ENCODE measurements at regions not wholly inside any gene's neighbourhood (a gene's known extent, or its start where the extent isn't known, plus 50 kb on each side); places are given as distances from the start of the nearest gene placed in this dataset.
"Not testable (repeated sequence)": the region's sequence is repeated elsewhere in the genome, so short reads cannot be mapped to it uniquely, and the experiment has no call there.

- no peak overlapping the region for H3K4me3 ChIP-seq (ENCODE audit: control insufficient read depth, low read depth, low read length)
- no peak for TF ChIP-seq CTCF (IDR thresholded peaks at IDR 0.05; ENCODE audit: control insufficient read depth, insufficient read depth, low read depth, low read length, missing control alignments)
- no peak for DNase-seq (ENCODE audit: low read depth)
These were observed 176.9 kb downstream of the FASLG start for GRCh38 chr1:172835834-172836233.

- DNase-seq (ENCODE audit: low read depth): no peak
- TF ChIP-seq CTCF (IDR thresholded peaks at IDR 0.05; ENCODE audit: control insufficient read depth, insufficient read depth, low read depth, low read length, missing control alignments): no peak
These were observed 179.1 kb downstream of the FASLG start for GRCh38 chr1:172837816-172838679.

GRCh38 chr1:172838680-172839313 is 179.9 kb downstream of the FASLG start:
- TF ChIP-seq CTCF (IDR thresholded peaks at IDR 0.05; ENCODE audit: control insufficient read depth, insufficient read depth, low read depth, low read length, missing control alignments): no peak
- no peak for DNase-seq (ENCODE audit: low read depth)
- H3K4me3 ChIP-seq (ENCODE audit: control insufficient read depth, low read depth, low read length): no peak overlapping the region

More at GRCh38 chr1:172837816-172838679, 179.1 kb downstream of the FASLG start:
- no peak overlapping the region for H3K4me3 ChIP-seq (ENCODE audit: control insufficient read depth, low read depth, low read length)

GRCh38 chr1:172839639-172840038 is 180.7 kb downstream of the FASLG start:
- not testable (repeated sequence) for H3K4me3 ChIP-seq (ENCODE audit: control insufficient read depth, low read depth, low read length); DNase-seq (ENCODE audit: low read depth)

GRCh38 chr1:172843444-172843843 is 184.5 kb downstream of the FASLG start:
- DNase-seq (ENCODE audit: low read depth): no peak
- H3K4me3 ChIP-seq (ENCODE audit: control insufficient read depth, low read depth, low read length): no peak overlapping the region
- TF ChIP-seq CTCF (IDR thresholded peaks at IDR 0.05; ENCODE audit: control insufficient read depth, insufficient read depth, low read depth, low read length, missing control alignments): no peak

- H3K4me3 ChIP-seq (ENCODE audit: control insufficient read depth, low read depth, low read length): no peak overlapping the region
- TF ChIP-seq CTCF (IDR thresholded peaks at IDR 0.05; ENCODE audit: control insufficient read depth, insufficient read depth, low read depth, low read length, missing control alignments): no peak
- DNase-seq (ENCODE audit: low read depth): no peak
These were observed 186.5 kb downstream of the FASLG start for GRCh38 chr1:172845371-172845770.

- no peak for TF ChIP-seq CTCF (IDR thresholded peaks at IDR 0.05; ENCODE audit: control insufficient read depth, insufficient read depth, low read depth, low read length, missing control alignments)
- no peak for DNase-seq (ENCODE audit: low read depth)
- no peak overlapping the region for H3K4me3 ChIP-seq (ENCODE audit: control insufficient read depth, low read depth, low read length)
These were observed 187.0 kb downstream of the FASLG start for GRCh38 chr1:172845865-172846264.

GRCh38 chr1:172847814-172848213 is 188.9 kb downstream of the FASLG start:
- DNase-seq (ENCODE audit: low read depth); H3K4me3 ChIP-seq (ENCODE audit: control insufficient read depth, low read depth, low read length): not testable (repeated sequence)
